B cell (primary cell): ENCODE measurements at regions not wholly inside any gene's neighbourhood (a gene's known extent, or its start where the extent isn't known, plus 50 kb on each side); places are given as distances from the start of the nearest gene placed in this dataset.

Source experiments
- ATAC-seq: fragments of 200-7000 bp; cut with Tn5 transposase; one replicate; pipeline ENCODE4 v1.10.0; 2021; ENCODE audit warnings: low read depth, mild to moderate bottlenecking, moderate number of reproducible peaks, moderate library complexity
- CTCF ChIA-PET: fragments of 350-600 bp; sonication (Branson Sonifier 250); formaldehyde crosslinking; loops from one replicate; lab custom pipeline; 2021; ENCODE audit warnings: antibody characterized with exemption, inconsistent platforms; lab: Charles Lee
- POLR2A ChIA-PET: fragments of 350-600 bp; sonication (Branson Sonifier 250); formaldehyde crosslinking; loops from one replicate; lab custom pipeline; 2021; ENCODE audit warnings: antibody characterized with exemption; lab: Charles Lee
- DNase-seq: peaks from one replicate; pipeline ENCODE4 v3.0.0; 2013
- H2AFZ ChIP-seq: 2 replicates; pipeline ENCODE4 v1.6.1; 2012; ENCODE audit warnings: mild to moderate bottlenecking, low read depth, low read length; ENCODE audit not compliant: insufficient read depth, poor library complexity, severe bottlenecking
- H3K27ac ChIP-seq, 2 donors: 1 replicate in 1 of 2; 2 replicates in 1 of 2; pipeline ENCODE4 v1.5.1; 2012 to 2013; ENCODE audit warnings: low read length in 2 of 2, mild to moderate bottlenecking in 2 of 2, moderate library complexity in 1 of 2
- H3K27me3 ChIP-seq, 4 experiments: fragments of 200-600 bp in 1 of 4; sonication (generic) in 1 of 4; replicated peaks in 1 of 4; 1 replicate in 2 of 4; 2 replicates in 2 of 4; pipeline versions ENCODE4 v1.6.1 to v1.7.0; 2013 to 2016; ENCODE audit warnings: low read length in 3 of 4, mild to moderate bottlenecking in 2 of 4, mixed read lengths in 1 of 4, moderate library complexity in 1 of 4; ENCODE audit not compliant: insufficient read depth in 4 of 4, control insufficient read depth in 3 of 4; ENCODE audit errors: control extremely low read depth in 1 of 4
- H3K36me3 ChIP-seq, 2 experiments: replicated peaks in 1 of 2; 1 replicate in 1 of 2; 2 replicates in 1 of 2; pipeline versions ENCODE4 v1.6.1 to v1.7.1; 2013; ENCODE audit warnings: low read length in 1 of 2; ENCODE audit not compliant: insufficient read depth in 2 of 2, control insufficient read depth in 1 of 2; ENCODE audit errors: control extremely low read depth in 1 of 2, extremely low read depth in 1 of 2
- H3K4me1 ChIP-seq, 2 donors: fragments of 200-600 bp in 1 of 2; sonication (generic) in 1 of 2; 1 replicate in 1 of 2; 2 replicates in 1 of 2; pipeline versions ENCODE4 v1.5.1 to v1.6.1; 2013 to 2017; ENCODE audit warnings: low read length in 2 of 2; ENCODE audit not compliant: control insufficient read depth in 2 of 2, insufficient read depth in 2 of 2
- H3K4me2 ChIP-seq: replicated peaks from 2 replicates; pipeline ENCODE3; 2012; ENCODE audit warnings: mild to moderate bottlenecking, low read depth, low read length; ENCODE audit not compliant: poor library complexity, severe bottlenecking
- H3K4me3 ChIP-seq, 5 experiments: fragments of 200-600 bp in 1 of 5; sonication (generic) in 1 of 5; 1 replicate in 3 of 5; 2 replicates in 2 of 5; pipeline versions ENCODE4 v1.5.1 to v1.7.0; 2011 to 2016; ENCODE audit warnings: low read length in 4 of 5, mild to moderate bottlenecking in 4 of 5, low read depth in 2 of 5, control low read depth in 1 of 5, moderate library complexity in 1 of 5; ENCODE audit not compliant: insufficient read depth in 1 of 5; ENCODE audit errors: control extremely low read depth in 1 of 5, extremely low read depth in 1 of 5
- H3K79me2 ChIP-seq: fragments of 200-600 bp; sonication (generic); one replicate; pipeline ENCODE4 v1.6.0; 2016; ENCODE audit warnings: low read length; ENCODE audit not compliant: control insufficient read depth, insufficient read depth
- H3K9ac ChIP-seq: fragments of 200-600 bp; sonication (generic); 2 replicates; pipeline ENCODE4 v1.6.1; 2017; ENCODE audit warnings: mild to moderate bottlenecking, low read length, moderate library complexity
- H3K9me3 ChIP-seq, 3 donors: one replicate each; pipeline versions ENCODE4 v1.6.1 to v1.7.1; 2013; ENCODE audit warnings: low read length in 2 of 3; ENCODE audit not compliant: control insufficient read depth in 2 of 3, insufficient read depth in 1 of 3; ENCODE audit errors: control extremely low read depth in 1 of 3
- H4K20me1 ChIP-seq: 2 replicates; pipeline ENCODE4 v1.6.0; 2012; ENCODE audit warnings: mild to moderate bottlenecking, low read length; ENCODE audit not compliant: insufficient read depth, control insufficient read depth, poor library complexity, severe bottlenecking
- H3K27ac Mint-ChIP-seq: one replicate; pipeline ENCODE4 v1.8.0; 2021; ENCODE audit warnings: mixed read lengths
- H3K27me3 Mint-ChIP-seq: one replicate; pipeline ENCODE4 v1.8.0; 2021; ENCODE audit warnings: mixed read lengths
- H3K4me1 Mint-ChIP-seq: one replicate; pipeline ENCODE4 v1.8.0; 2021; ENCODE audit warnings: mixed read lengths
- H3K4me3 Mint-ChIP-seq: one replicate; pipeline ENCODE4 v1.8.0; 2021; ENCODE audit warnings: mixed read lengths
- H3K9me3 Mint-ChIP-seq: one replicate; pipeline ENCODE4 v1.8.0; 2022; ENCODE audit warnings: mixed read lengths; ENCODE audit not compliant: insufficient read depth
- CTCF ChIP-seq: fragments of 200-600 bp; IDR thresholded peaks from one replicate; pipeline ENCODE4 v1.8.0; 2022; ENCODE audit warnings: antibody characterized with exemption, mild to moderate bottlenecking
- EZH2 ChIP-seq: IDR thresholded peaks from 2 replicates; pipeline ENCODE4 v1.6.1; 2012; ENCODE audit warnings: borderline replicate concordance, low read depth, mild to moderate bottlenecking, moderate library complexity, low read length; ENCODE audit not compliant: insufficient read depth, poor library complexity, severe bottlenecking
- WGBS: methylation state at CpG from one replicate; pipeline ENCODE4 v1.1.5; 2013; ENCODE audit warnings: missing lambda C conversion rate; ENCODE audit not compliant: insufficient coverage; 5-methylcytosine and 5-hydroxymethylcytosine counted together
- intact Hi-C: fragments of 100-400 bp; cut with micrococcal nuclease; formaldehyde crosslinking; loops from one replicate; pipeline ENCODE4 v1.10.0; 2022

- ATAC-seq (no peak), DNase-seq (no peak)
- CTCF ChIA-PET = no interaction called here
- no peaks in the 10 kb centered on the region for H3K4me1 Mint-ChIP-seq
- Histone ChIP-seq H3K9ac (no peak overlapping the region), H2AFZ (no peak overlapping the region), H3K27ac (no peak overlapping the region), H3K36me3 (no peaks in the 10 kb centered on the region), H3K27me3 (no peaks in the 10 kb centered on the region), H4K20me1 (no peaks in the 10 kb centered on the region), H3K4me3 (no peak overlapping the region), H3K4me2 (no peak overlapping the region), H3K79me2 (no peaks in the 10 kb centered on the region), H3K9me3 (peaks cover 0 to 12% (median 3%) of the 10 kb centered on the region in 3 donors), H3K4me1 (no peaks in the 10 kb centered on the region)
- POLR2A ChIA-PET = no interaction called here
- no CpG with 5 or more reads among the region's 4 CpGs for WGBS
- H3K9me3 Mint-ChIP-seq = peaks cover 11% of the 10 kb centered on the region
- no peak overlapping the region for H3K4me3 Mint-ChIP-seq
- H3K27me3 Mint-ChIP-seq = no peaks in the 10 kb centered on the region
- TF ChIP-seq EZH2 (no peak), CTCF (no peak)
- no peak overlapping the region for H3K27ac Mint-ChIP-seq
- intact Hi-C loops = no loop called here
Measured at GRCh38 chr12:67813456-67813904, 164.9 kb downstream of the DYRK2 start.

DNA sequence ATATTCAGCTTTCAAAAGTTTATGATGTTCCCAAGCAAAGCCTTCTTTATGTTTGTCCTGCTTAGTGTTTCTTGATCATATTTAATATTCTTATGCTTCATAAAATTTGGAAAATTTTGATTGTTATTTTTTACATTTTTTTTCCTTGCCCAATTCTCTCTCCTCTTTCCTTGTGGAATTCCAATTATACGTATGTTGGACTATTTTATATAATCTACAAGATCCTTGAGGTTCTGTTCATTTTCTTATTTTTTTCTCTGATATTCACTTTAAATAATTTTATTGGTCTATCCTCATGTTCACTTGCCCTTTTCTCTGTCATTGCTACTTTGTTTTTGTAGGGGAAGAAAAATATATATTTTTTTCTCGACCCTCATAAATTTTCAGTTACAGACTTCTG, 167.7 kb downstream of the DYRK2 start:
- no peaks in the 10 kb centered on the region for H3K27me3 Mint-ChIP-seq
- H3K36me3 ChIP-seq = no peaks in the 10 kb centered on the region
- no peaks in the 10 kb centered on the region for H4K20me1 ChIP-seq
- WGBS = no CpG with 5 or more reads among the region's 2 CpGs
- H3K27me3 ChIP-seq = no peaks in the 10 kb centered on the region
- peaks cover 11% of the 10 kb centered on the region for H3K9me3 Mint-ChIP-seq
- ATAC-seq = no peak
- no peaks in the 10 kb centered on the region for H3K4me1 Mint-ChIP-seq
- no peak for TF ChIP-seq CTCF
- TF ChIP-seq EZH2 = no peak
- no peak overlapping the region for H2AFZ ChIP-seq
- H3K27ac ChIP-seq = no peak overlapping the region
- H3K4me1 ChIP-seq = no peaks in the 10 kb centered on the region
- intact Hi-C loops = no loop called here
- H3K79me2 ChIP-seq = no peaks in the 10 kb centered on the region
- no peak overlapping the region for H3K4me3 Mint-ChIP-seq
- no peak overlapping the region for H3K9ac ChIP-seq
- H3K4me2 ChIP-seq = no peak overlapping the region
- ChIA-PET CTCF (no interaction called here), POLR2A (no interaction called here)
- no peak for DNase-seq
- no peak overlapping the region for H3K4me3 ChIP-seq
- H3K27ac Mint-ChIP-seq = no peak overlapping the region
- H3K9me3 ChIP-seq = peaks cover 3 to 12% (median 3%) of the 10 kb centered on the region in 3 donors
